Caco-2 (cell line): ENCODE measurements at regions not wholly inside any gene's neighbourhood (a gene's known extent, or its start where the extent isn't known, plus 50 kb on each side); places are given as distances from the start of the nearest gene placed in this dataset.

Experiments used
- BruUV-seq: library from RNA; stranded (reverse); fragments of 400-500 nt; replicated peaks from 2 replicates; lab custom pipeline; 2021; lab: Mats Ljungman, UMichigan
- CTCF ChIA-PET: fragments of 300-600 bp; sonication (Branson Sonifier 250); formaldehyde crosslinking; loops from one replicate; lab custom pipeline; 2022; ENCODE audit warnings: antibody characterized with exemption; lab: Charles Lee
- POLR2A ChIA-PET: fragments of 300-600 bp; sonication (Branson Sonifier 250); formaldehyde crosslinking; loops from one replicate; lab custom pipeline; 2022; ENCODE audit warnings: antibody characterized with exemption; lab: Charles Lee
- DNase-seq, 2 experiments: peaks; one replicate each; pipeline versions ENCODE4 v3.0.0 to v3.0.0-alpha.2; 2020 to 2022
- H3K27me3 ChIP-seq: replicated peaks from 2 replicates; pipeline ENCODE4 v1.6.0; 2011; ENCODE audit warnings: low read length; ENCODE audit not compliant: control insufficient read depth, insufficient read depth
- H3K36me3 ChIP-seq: 2 replicates; pipeline ENCODE4 v1.5.1; 2011; ENCODE audit warnings: low read length; ENCODE audit not compliant: control insufficient read depth, insufficient read depth
- H3K4me1 ChIP-seq: fragments of 250-450 bp; sonication (Bioruptor Pico); 2 replicates; pipeline ENCODE4 v1.5.1; 2020; ENCODE audit warnings: mild to moderate bottlenecking
- H3K4me3 ChIP-seq: 2 replicates; pipeline ENCODE4 v1.5.1; 2011; ENCODE audit warnings: low read depth, mild to moderate bottlenecking, control low read depth, low read length
- H3K9me3 ChIP-seq: fragments of 250-450 bp; sonication (Bioruptor Pico); 2 replicates; pipeline ENCODE4 v1.5.1; 2020; ENCODE audit warnings: mild to moderate bottlenecking, moderate library complexity
- H3K27ac Mint-ChIP-seq: one replicate; pipeline ENCODE4 v1.8.0; 2022; ENCODE audit warnings: mixed read lengths; ENCODE audit not compliant: unreplicated experiment
- H3K27me3 Mint-ChIP-seq: one replicate; pipeline ENCODE4 v1.8.0; 2022; ENCODE audit warnings: mixed read lengths; ENCODE audit not compliant: insufficient read depth, unreplicated experiment
- H3K36me3 Mint-ChIP-seq: one replicate; pipeline ENCODE4 v1.8.0; 2022; ENCODE audit warnings: mild to moderate bottlenecking, mixed read lengths; ENCODE audit not compliant: insufficient read depth, unreplicated experiment
- H3K4me1 Mint-ChIP-seq: one replicate; pipeline ENCODE4 v1.8.0; 2022; ENCODE audit warnings: low read depth, mixed read lengths; ENCODE audit not compliant: unreplicated experiment
- H3K4me3 Mint-ChIP-seq: one replicate; pipeline ENCODE4 v1.8.0; 2022; ENCODE audit warnings: mild to moderate bottlenecking, moderate library complexity, mixed read lengths; ENCODE audit not compliant: unreplicated experiment
- H3K9me3 Mint-ChIP-seq: one replicate; pipeline ENCODE4 v1.8.0; 2022; ENCODE audit warnings: mixed read lengths; ENCODE audit not compliant: unreplicated experiment
- CTCF ChIP-seq, 2 experiments: fragments of 200-600 bp in 1 of 2; IDR thresholded peaks; 1 replicate in 1 of 2; 2 replicates in 1 of 2; pipeline versions ENCODE4 v1.5.1 to v1.8.0; 2011 to 2022; ENCODE audit warnings: antibody characterized with exemption in 1 of 2, control low read depth in 1 of 2, inconsistent platforms in 1 of 2, low read depth in 1 of 2, low read length in 1 of 2, mild to moderate bottlenecking in 1 of 2, moderate library complexity in 1 of 2; ENCODE audit not compliant: insufficient read depth in 1 of 2, severe bottlenecking in 1 of 2, unreplicated experiment in 1 of 2
- intact Hi-C: fragments of 100-400 bp; cut with micrococcal nuclease; formaldehyde crosslinking; loops from one replicate; pipeline ENCODE4 v1.10.0; 2022; ENCODE audit not compliant: unreplicated experiment

GRCh38 chr4:28317221-28317620 lies 1456.6 kb downstream of the STIM2 start:
- no TSS peak for BruUV-seq
- ChIA-PET CTCF (no interaction called here), POLR2A (no interaction called here)
- H3K9me3 ChIP-seq, result no peaks in the 10 kb centered on the region
- H3K36me3 ChIP-seq, result no peaks in the 10 kb centered on the region
- no peaks in the 10 kb centered on the region for H3K9me3 Mint-ChIP-seq
- no peak for DNase-seq
- TF ChIP-seq CTCF (IDR thresholded peaks at IDR 0.05; ENCODE audit: insufficient read depth in 1 of 2, low read depth in 1 of 2, low read length in 1 of 2, severe bottlenecking in 1 of 2, unreplicated experiment in 1 of 2), result no peak
- intact Hi-C loops, result no loop called here
- 0 out of 2 replicates have a peak, but pooled peaks cover 3% of the 10 kb centered on the region for H3K4me1 ChIP-seq
- no peaks in the 10 kb centered on the region for H3K27me3 Mint-ChIP-seq
- H3K4me3 ChIP-seq, result no peak overlapping the region
- peaks cover 8% of the 10 kb centered on the region for H3K4me1 Mint-ChIP-seq
- no peak overlapping the region for H3K4me3 Mint-ChIP-seq
- H3K27me3 ChIP-seq, result no peaks in the 10 kb centered on the region
- H3K36me3 Mint-ChIP-seq, result no peaks in the 10 kb centered on the region
- no peak overlapping the region for H3K27ac Mint-ChIP-seq

DNA sequence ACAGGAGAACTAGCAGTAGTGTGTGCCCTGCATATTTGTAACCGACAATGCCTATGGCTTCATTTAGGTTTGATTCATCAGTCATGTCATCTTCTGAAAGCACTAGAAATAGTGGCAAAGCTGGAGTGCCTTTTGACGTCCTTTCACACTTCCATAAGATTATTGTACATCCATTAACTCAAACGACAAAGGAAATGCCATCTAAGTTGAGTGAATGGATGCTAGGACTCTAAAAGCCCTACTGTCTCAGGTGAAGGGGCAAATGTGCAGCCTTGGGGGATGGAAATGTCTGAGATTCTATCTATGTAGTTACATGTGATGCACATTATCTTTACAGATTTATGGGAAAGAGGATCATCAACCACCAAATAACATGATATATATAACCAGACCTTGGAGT lies 1473.6 kb downstream of the STIM2 start:
- Histone ChIP-seq H3K27me3 (no peaks in the 10 kb centered on the region), H3K4me3 (no peak overlapping the region), H3K9me3 (no peaks in the 10 kb centered on the region), H3K36me3 (no peaks in the 10 kb centered on the region), H3K4me1 (no peaks in the 10 kb centered on the region)
- H3K4me1 Mint-ChIP-seq, result no peaks in the 10 kb centered on the region
- DNase-seq, result no peak
- ChIA-PET CTCF (no interaction called here), POLR2A (no interaction called here)
- H3K4me3 Mint-ChIP-seq, result no peak overlapping the region
- intact Hi-C loops, result no loop called here
- H3K27ac Mint-ChIP-seq, result no peak overlapping the region
- no peak for TF ChIP-seq CTCF (IDR thresholded peaks at IDR 0.05; ENCODE audit: insufficient read depth in 1 of 2, low read depth in 1 of 2, low read length in 1 of 2, severe bottlenecking in 1 of 2, unreplicated experiment in 1 of 2)
- BruUV-seq, result no TSS peak
- no peaks in the 10 kb centered on the region for H3K9me3 Mint-ChIP-seq
- no peaks in the 10 kb centered on the region for H3K36me3 Mint-ChIP-seq
- no peaks in the 10 kb centered on the region for H3K27me3 Mint-ChIP-seq

DNA sequence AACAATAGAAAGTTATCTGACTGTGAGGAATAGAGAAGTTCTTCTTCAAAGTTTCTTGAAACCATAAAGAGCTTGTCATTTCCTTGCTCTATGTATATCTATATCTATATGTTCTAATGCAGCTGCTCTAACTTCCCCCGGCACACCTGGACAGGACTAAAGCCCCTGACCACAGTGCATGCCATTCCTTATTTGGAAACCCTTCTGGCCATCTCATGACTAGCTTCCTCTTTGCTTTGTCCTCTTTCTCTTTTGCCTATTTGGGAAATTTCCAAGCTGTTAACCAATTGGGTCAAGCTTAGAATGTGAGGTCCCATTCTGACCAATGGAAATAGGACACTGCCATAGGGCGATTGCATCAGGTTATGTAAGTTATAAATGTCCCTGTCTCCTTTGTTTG lies 1481.1 kb downstream of the STIM2 start:
- H3K27ac Mint-ChIP-seq, result no peak overlapping the region
- Histone ChIP-seq H3K9me3 (no peaks in the 10 kb centered on the region), H3K36me3 (no peaks in the 10 kb centered on the region), H3K27me3 (no peaks in the 10 kb centered on the region), H3K4me3 (no peak overlapping the region), H3K4me1 (no peaks in the 10 kb centered on the region)
- H3K4me3 Mint-ChIP-seq, result no peak overlapping the region
- H3K4me1 Mint-ChIP-seq, result no peaks in the 10 kb centered on the region
- intact Hi-C loops, result no loop called here
- TF ChIP-seq CTCF (IDR thresholded peaks at IDR 0.05; ENCODE audit: insufficient read depth in 1 of 2, low read depth in 1 of 2, low read length in 1 of 2, severe bottlenecking in 1 of 2, unreplicated experiment in 1 of 2), result no peak
- DNase-seq, result no peak
- ChIA-PET CTCF (no interaction called here), POLR2A (no interaction called here)
- H3K36me3 Mint-ChIP-seq, result no peaks in the 10 kb centered on the region
- H3K27me3 Mint-ChIP-seq, result no peaks in the 10 kb centered on the region
- H3K9me3 Mint-ChIP-seq, result peaks cover 27% of the 10 kb centered on the region
- BruUV-seq, result no TSS peak
